HCT116 (cell line): ENCODE measurements at regions not wholly inside any gene's neighbourhood (a gene's known extent, or its start where the extent isn't known, plus 50 kb on each side); places are given as distances from the start of the nearest gene placed in this dataset.
"Not testable (repeated sequence)": the region's sequence is repeated elsewhere in the genome, so short reads cannot be mapped to it uniquely, and the experiment has no call there.

Experiments used
- ATAC-seq: fragments of 200-7000 bp; cut with Tn5 transposase; 2 replicates; pipeline ENCODE4 v1.9.1; 2020; ENCODE audit warnings: mild to moderate bottlenecking, moderate library complexity
- BruUV-seq: library from RNA; stranded (reverse); fragments of 400-500 nt; replicated peaks from 2 replicates; lab custom pipeline; 2021; lab: Mats Ljungman, UMichigan
- CTCF ChIA-PET: fragments of 300-600 bp; sonication (Branson Sonifier 250); formaldehyde crosslinking; loops from one replicate; lab custom pipeline; 2021; ENCODE audit warnings: antibody characterized with exemption; lab: Charles Lee
- POLR2A ChIA-PET: fragments of 300-600, 350-600 bp; sonication (Branson Sonifier 250); formaldehyde crosslinking; loops from one replicate; lab custom pipeline; 2021; ENCODE audit warnings: antibody characterized with exemption; lab: Charles Lee
- RAD21 ChIA-PET, 2 experiments: fragments of 300-600 bp; sonication (Branson Sonifier 250); formaldehyde crosslinking; loops; one replicate each; lab custom pipeline; 2023; ENCODE audit warnings: low total read pairs in 2 of 2; ENCODE audit not compliant: uncharacterized antibody in 2 of 2, unreplicated experiment in 2 of 2, low non-redundant PET in 1 of 2; lab: Charles Lee
- DNase-seq: peaks from one replicate; pipeline ENCODE4 v3.0.0-alpha.2; 2010; ENCODE audit warnings: low read depth, low spot score
- H2AFZ ChIP-seq: fragments of 200-600 bp; shearing (Covaris generic), sonication (generic); 2 replicates; pipeline ENCODE4 v1.6.1; 2017; ENCODE audit warnings: low read depth, mixed run types, mixed read lengths, antibody characterized with exemption, low read length; ENCODE audit not compliant: poor library complexity, severe bottlenecking
- H3K27ac ChIP-seq: 2 replicates; pipeline ENCODE4 v1.5.1; 2012; ENCODE audit warnings: low read depth, low read length
- H3K27me3 ChIP-seq: fragments of 200-600 bp; sonication (generic); 2 replicates; pipeline ENCODE4 v1.6.1; 2016; ENCODE audit warnings: mixed run types, low read length, mixed read lengths; ENCODE audit not compliant: insufficient read depth
- H3K36me3 ChIP-seq, 2 experiments: fragments of 200-500 bp in 1 of 2; fragments of 200-600 bp in 1 of 2; sonication (Bioruptor generic) in 1 of 2; sonication (generic) in 1 of 2; 2 replicates each; pipeline versions ENCODE4 v1.5.1 to v1.6.1; 2014 to 2016; ENCODE audit warnings: low read length in 2 of 2, inconsistent platforms in 1 of 2, mixed read lengths in 1 of 2, mixed run types in 1 of 2; ENCODE audit not compliant: insufficient read depth in 2 of 2, control insufficient read depth in 1 of 2
- H3K4me1 ChIP-seq, 2 experiments: fragments of 200-600 bp in 1 of 2; sonication (generic) in 1 of 2; 2 replicates each; pipeline versions ENCODE4 v1.5.1 to v1.6.1; 2012 to 2017; ENCODE audit warnings: low read length in 2 of 2, inconsistent platforms in 1 of 2, mild to moderate bottlenecking in 1 of 2, mixed read lengths in 1 of 2, mixed run types in 1 of 2, moderate library complexity in 1 of 2; ENCODE audit not compliant: insufficient read depth in 2 of 2, control insufficient read depth in 1 of 2
- H3K4me2 ChIP-seq: fragments of 200-600 bp; sonication (generic); 2 replicates; pipeline ENCODE4 v1.6.1; 2017; ENCODE audit warnings: mixed run types, low read length, mixed read lengths
- H3K4me3 ChIP-seq, 2 experiments: fragments of 200-600 bp in 1 of 2; sonication (generic) in 1 of 2; replicated peaks in 1 of 2; 2 replicates each; pipeline ENCODE4 v1.5.1; 2011 to 2016; ENCODE audit warnings: low read length in 2 of 2, control low read depth in 1 of 2, low read depth in 1 of 2, mild to moderate bottlenecking in 1 of 2, mixed read lengths in 1 of 2, mixed run types in 1 of 2
- H3K79me2 ChIP-seq: fragments of 200-600 bp; sonication (generic); 2 replicates; pipeline ENCODE4 v1.6.1; 2017; ENCODE audit warnings: mild to moderate bottlenecking, mixed run types, low read length, moderate library complexity, mixed read lengths; ENCODE audit not compliant: insufficient read depth
- H3K9ac ChIP-seq: fragments of 200-600 bp; sonication (generic); 2 replicates; pipeline ENCODE4 v1.6.1; 2016; ENCODE audit warnings: low read length, mixed read lengths
- H3K9me2 ChIP-seq: fragments of 200-600 bp; sonication (generic), shearing (Covaris generic); 2 replicates; pipeline ENCODE4 v1.6.1; 2017; ENCODE audit warnings: mixed run types, mild to moderate bottlenecking, moderate library complexity; ENCODE audit not compliant: insufficient read depth
- H3K9me3 ChIP-seq, 2 experiments: fragments of 200-500 bp in 1 of 2; fragments of 200-600 bp in 1 of 2; sonication (Bioruptor generic) in 1 of 2; sonication (generic) in 1 of 2; 2 replicates each; pipeline ENCODE4 v1.6.1; 2014 to 2017; ENCODE audit warnings: low read length in 2 of 2, mixed read lengths in 2 of 2, inconsistent platforms in 1 of 2, low read depth in 1 of 2, mild to moderate bottlenecking in 1 of 2, mixed run types in 1 of 2, moderate library complexity in 1 of 2; ENCODE audit not compliant: control insufficient read depth in 1 of 2, insufficient read depth in 1 of 2
- H4K20me1 ChIP-seq: fragments of 200-600 bp; sonication (generic), shearing (Covaris generic); 2 replicates; pipeline ENCODE4 v1.6.1; 2017; ENCODE audit warnings: mixed run types, mild to moderate bottlenecking, moderate library complexity; ENCODE audit not compliant: insufficient read depth
- ATF3 ChIP-seq: IDR thresholded peaks from 2 replicates; pipeline ENCODE4 v1.6.1; 2012
- CBX3 ChIP-seq: IDR thresholded peaks from 2 replicates; pipeline ENCODE4 v1.6.1; 2012; ENCODE audit warnings: low read depth
- CEBPB ChIP-seq: IDR thresholded peaks from 2 replicates; pipeline ENCODE4 v1.6.1; 2012; ENCODE audit warnings: low read depth
- EGR1 ChIP-seq: IDR thresholded peaks from 2 replicates; pipeline ENCODE4 v1.6.1; 2012; ENCODE audit warnings: low read depth
- EZH2 ChIP-seq: fragments of 200-600 bp; sonication (generic); IDR thresholded peaks from 2 replicates; pipeline ENCODE4 v1.6.1; 2017; ENCODE audit warnings: antibody characterized with exemption, mixed run types
- EZH2phosphoT487 ChIP-seq: fragments of 200-600 bp; IDR thresholded peaks from 2 replicates; pipeline ENCODE4 v1.6.1; 2018; ENCODE audit warnings: antibody characterized with exemption, borderline replicate concordance
- FOSL1 ChIP-seq: IDR thresholded peaks from 2 replicates; pipeline ENCODE4 v1.6.1; 2012; ENCODE audit warnings: low read depth
- POLR2A ChIP-seq: IDR thresholded peaks from 2 replicates; pipeline ENCODE4 v1.7.0; 2011; ENCODE audit warnings: borderline replicate concordance; ENCODE audit not compliant: insufficient read depth, insufficient read length; ENCODE audit errors: extremely low read depth
- RAD21 ChIP-seq: IDR thresholded peaks from 2 replicates; pipeline ENCODE4 v1.6.1; 2012; ENCODE audit warnings: low read depth, mild to moderate bottlenecking
- REST ChIP-seq: IDR thresholded peaks from 2 replicates; pipeline ENCODE4 v1.6.1; 2012; ENCODE audit warnings: low read depth
- SIN3A ChIP-seq: IDR thresholded peaks from 2 replicates; pipeline ENCODE4 v1.6.1; 2012; ENCODE audit warnings: low read depth
- SP1 ChIP-seq: IDR thresholded peaks from 2 replicates; pipeline ENCODE4 v1.6.1; 2012; ENCODE audit warnings: low read depth
- SRF ChIP-seq: IDR thresholded peaks from 2 replicates; pipeline ENCODE4 v1.6.1; 2012; ENCODE audit warnings: low read depth
- TCF7L2 ChIP-seq: IDR thresholded peaks from 2 replicates; pipeline ENCODE4 v1.7.0; 2011; ENCODE audit warnings: borderline replicate concordance, inconsistent platforms; ENCODE audit not compliant: insufficient read depth, insufficient read length; ENCODE audit errors: extremely low read depth
- YY1 ChIP-seq: IDR thresholded peaks from 2 replicates; pipeline ENCODE4 v1.6.1; 2011; ENCODE audit warnings: low read length, low read depth, moderate library complexity, mild to moderate bottlenecking; ENCODE audit not compliant: insufficient replicate concordance; ENCODE audit errors: extremely low read depth
- ZBTB33 ChIP-seq: IDR thresholded peaks from 2 replicates; pipeline ENCODE4 v1.6.1; 2011; ENCODE audit warnings: mild to moderate bottlenecking, low read length, moderate library complexity; ENCODE audit not compliant: insufficient replicate concordance; ENCODE audit errors: extremely low read depth
- ZFX ChIP-seq: fragments of 450-650 bp; IDR thresholded peaks from 2 replicates; pipeline ENCODE4 v1.6.1; 2017
- ZNF274 ChIP-seq: fragments of 200-500 bp; sonication (Bioruptor generic); IDR thresholded peaks from 2 replicates; pipeline ENCODE4 v1.6.1; 2014; ENCODE audit warnings: mild to moderate bottlenecking, low read depth, low read length, inconsistent platforms
- intact Hi-C: fragments of 100-400 bp; cut with micrococcal nuclease; formaldehyde crosslinking; loops from 2 replicates; pipeline ENCODE4 v1.10.0; 2022

GRCh38 chr5:117604845-117605244 lies 1030.2 kb upstream of the SEMA6A start:
- ATAC-seq (no peak), DNase-seq (no peak)
- no peak overlapping the region for H3K4me3 ChIP-seq
- ChIA-PET RAD21 (no interaction called here), CTCF (no interaction called here), POLR2A (no interaction called here)
- H3K9ac ChIP-seq, result no peak overlapping the region
- H3K27ac ChIP-seq, result no peak overlapping the region
- intact Hi-C loops, result no loop called here
- H3K36me3 ChIP-seq, result no peaks in the 10 kb centered on the region
- no peaks in the 10 kb centered on the region for H3K27me3 ChIP-seq
- no peaks in the 10 kb centered on the region for H3K4me1 ChIP-seq
- no peak overlapping the region for H3K4me2 ChIP-seq
- no TSS peak for BruUV-seq
- no peaks in the 10 kb centered on the region for H3K79me2 ChIP-seq
- H2AFZ ChIP-seq, result no peak overlapping the region
- no peaks in the 10 kb centered on the region for H3K9me3 ChIP-seq
- no peaks in the 10 kb centered on the region for H4K20me1 ChIP-seq
- TF ChIP-seq REST (no peak), RAD21 (no peak), CBX3 (no peak), SIN3A (no peak), ATF3 (no peak), SRF (no peak), EZH2phosphoT487 (no peak), YY1 (no peak), EZH2 (no peak), FOSL1 (no peak), CEBPB (no peak), ZNF274 (no peak), EGR1 (no peak), ZFX (no peak), TCF7L2 (no peak), POLR2A (no peak), SP1 (no peak), ZBTB33 (no peak)
- no peaks in the 10 kb centered on the region for H3K9me2 ChIP-seq

- H3K4me2 ChIP-seq, H3K36me3 ChIP-seq, ATAC-seq, H3K9me2 ChIP-seq, DNase-seq, CTCF ChIA-PET, H3K27ac ChIP-seq, POLR2A ChIA-PET, H3K4me3 ChIP-seq, BruUV-seq, H3K4me1 ChIP-seq, H3K79me2 ChIP-seq, H4K20me1 ChIP-seq, intact Hi-C loops, H3K9ac ChIP-seq, H3K9me3 ChIP-seq, H2AFZ ChIP-seq, H3K27me3 ChIP-seq, RAD21 ChIA-PET: not testable (repeated sequence)
These were observed 1025.2 kb upstream of the SEMA6A start for GRCh38 chr5:117599811-117600210.
